PC-3 (cell line): ENCODE measurements at regions not wholly inside any gene's neighbourhood (a gene's known extent, or its start where the extent isn't known, plus 50 kb on each side); places are given as distances from the start of the nearest gene placed in this dataset.

Experiments used
- ATAC-seq: fragments of 200-7000 bp; cut with Tn5 transposase; 2 replicates; pipeline ENCODE4 v1.9.1; 2020; ENCODE audit warnings: mild to moderate bottlenecking, moderate library complexity
- BruUV-seq: library from RNA; stranded (reverse); fragments of 400-500 nt; replicated peaks from 2 replicates; lab custom pipeline; 2021; lab: Mats Ljungman, UMichigan
- CTCF ChIA-PET: fragments of 300-600 bp; sonication (Branson Sonifier 250); formaldehyde crosslinking; loops from one replicate; lab custom pipeline; 2022; ENCODE audit warnings: antibody characterized with exemption; lab: Charles Lee
- POLR2A ChIA-PET: fragments of 300-600 bp; sonication (Branson Sonifier 250); formaldehyde crosslinking; loops from one replicate; lab custom pipeline; 2022; ENCODE audit warnings: antibody characterized with exemption; ENCODE audit not compliant: unreplicated experiment; lab: Charles Lee
- DNase-seq: peaks from one replicate; pipeline ENCODE4 v3.0.0-alpha.2; 2015
- H2AFZ ChIP-seq: fragments of 300-600 bp; sonication (generic); 2 replicates; pipeline ENCODE4 v1.6.0; 2016; ENCODE audit warnings: antibody characterized with exemption, low read length
- H3F3A ChIP-seq: fragments of 300-600 bp; sonication (generic); one replicate; pipeline ENCODE4 v1.6.0; 2017; ENCODE audit warnings: antibody characterized with exemption, low read length, control low read depth, mild to moderate bottlenecking; ENCODE audit not compliant: unreplicated experiment
- H3K27ac ChIP-seq: fragments of 300-600 bp; sonication (generic); 2 replicates; pipeline ENCODE4 v1.5.1; 2016; ENCODE audit warnings: mild to moderate bottlenecking, low read length
- H3K27me3 ChIP-seq: fragments of 300-600 bp; sonication (generic); 2 replicates; pipeline ENCODE4 v1.6.1; 2016; ENCODE audit warnings: low read length, mixed read lengths
- H3K36me3 ChIP-seq: fragments of 300-600 bp; sonication (generic); 2 replicates; pipeline ENCODE4 v1.6.1; 2016; ENCODE audit warnings: low read depth, mixed run types, low read length, mixed read lengths
- H3K4me1 ChIP-seq: fragments of 300-600 bp; sonication (generic); 2 replicates; pipeline ENCODE4 v1.5.1; 2016; ENCODE audit warnings: low read length; ENCODE audit not compliant: insufficient read depth
- H3K4me2 ChIP-seq: fragments of 300-600 bp; sonication (generic); 2 replicates; pipeline ENCODE4 v1.6.0; 2016; ENCODE audit warnings: low read length
- H3K4me3 ChIP-seq: fragments of 300-600 bp; sonication (generic); 2 replicates; pipeline ENCODE4 v1.5.1; 2016; ENCODE audit warnings: mild to moderate bottlenecking, low read length, mixed read lengths
- H3K79me2 ChIP-seq: fragments of 300-600 bp; sonication (generic); 2 replicates; pipeline ENCODE4 v1.6.1; 2017; ENCODE audit warnings: low read length, mixed read lengths
- H3K9ac ChIP-seq: fragments of 300-600 bp; sonication (generic); 2 replicates; pipeline ENCODE4 v1.6.0; 2016; ENCODE audit warnings: mild to moderate bottlenecking, low read length
- H3K9me2 ChIP-seq: fragments of 300-600 bp; sonication (generic); replicated peaks from 2 replicates; pipeline ENCODE4 v1.6.1; 2016; ENCODE audit warnings: mixed run types, low read length, mixed read lengths
- H3K9me3 ChIP-seq: fragments of 300-600 bp; sonication (generic); 2 replicates; pipeline ENCODE4 v1.6.1; 2016; ENCODE audit warnings: low read length, mixed read lengths
- H4K20me1 ChIP-seq: fragments of 300-600 bp; sonication (generic); 2 replicates; pipeline ENCODE4 v1.6.1; 2016; ENCODE audit warnings: low read length, mixed read lengths
- EZH2 ChIP-seq: fragments of 300-600 bp; sonication (generic); IDR thresholded peaks from one replicate; pipeline ENCODE4 v1.6.1; 2017; ENCODE audit warnings: antibody characterized with exemption, mild to moderate bottlenecking, low read length; ENCODE audit not compliant: unreplicated experiment
- EZH2phosphoT487 ChIP-seq: fragments of 300-600 bp; sonication (generic); IDR thresholded peaks from 2 replicates; pipeline ENCODE4 v1.6.1; 2018; ENCODE audit warnings: mild to moderate bottlenecking, antibody characterized with exemption, low read length, borderline replicate concordance
- intact Hi-C: fragments of 100-400 bp; cut with micrococcal nuclease; formaldehyde crosslinking; loops from 2 replicates; pipeline ENCODE4 v1.9.0; 2023
- TF ChIP-seq, protein P1 (sequence below): fragments of 300-600 bp; sonication (generic); conservative IDR thresholded peaks from 2 replicates; pipeline ENCODE4 v1.5.1; 2017; ENCODE audit warnings: antibody characterized with exemption, low read depth, mild to moderate bottlenecking, low read length

GRCh38 chr6:166742981-166743380 is 115.9 kb upstream of the RPS6KA2 start:
- no peaks in the 10 kb centered on the region for H3K79me2 ChIP-seq
- H3K27ac ChIP-seq: no peak overlapping the region
- TF ChIP-seq EZH2phosphoT487 (no peak), EZH2 (no peak)
- TF ChIP-seq, protein P1, sequence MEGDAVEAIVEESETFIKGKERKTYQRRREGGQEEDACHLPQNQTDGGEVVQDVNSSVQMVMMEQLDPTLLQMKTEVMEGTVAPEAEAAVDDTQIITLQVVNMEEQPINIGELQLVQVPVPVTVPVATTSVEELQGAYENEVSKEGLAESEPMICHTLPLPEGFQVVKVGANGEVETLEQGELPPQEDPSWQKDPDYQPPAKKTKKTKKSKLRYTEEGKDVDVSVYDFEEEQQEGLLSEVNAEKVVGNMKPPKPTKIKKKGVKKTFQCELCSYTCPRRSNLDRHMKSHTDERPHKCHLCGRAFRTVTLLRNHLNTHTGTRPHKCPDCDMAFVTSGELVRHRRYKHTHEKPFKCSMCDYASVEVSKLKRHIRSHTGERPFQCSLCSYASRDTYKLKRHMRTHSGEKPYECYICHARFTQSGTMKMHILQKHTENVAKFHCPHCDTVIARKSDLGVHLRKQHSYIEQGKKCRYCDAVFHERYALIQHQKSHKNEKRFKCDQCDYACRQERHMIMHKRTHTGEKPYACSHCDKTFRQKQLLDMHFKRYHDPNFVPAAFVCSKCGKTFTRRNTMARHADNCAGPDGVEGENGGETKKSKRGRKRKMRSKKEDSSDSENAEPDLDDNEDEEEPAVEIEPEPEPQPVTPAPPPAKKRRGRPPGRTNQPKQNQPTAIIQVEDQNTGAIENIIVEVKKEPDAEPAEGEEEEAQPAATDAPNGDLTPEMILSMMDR: no peak
- ChIA-PET POLR2A (no interaction called here), CTCF (no interaction called here)
- H3K27me3 ChIP-seq: no peaks in the 10 kb centered on the region
- no peak overlapping the region for H3K4me3 ChIP-seq
- H3K9me3 ChIP-seq: no peaks in the 10 kb centered on the region
- BruUV-seq: no TSS peak
- H3K4me2 ChIP-seq: no peak overlapping the region
- no peak overlapping the region for H3K9ac ChIP-seq
- H3K4me1 ChIP-seq: peaks cover 13% of the 10 kb centered on the region
- H3F3A ChIP-seq: no peaks in the 10 kb centered on the region
- no peak overlapping the region for H2AFZ ChIP-seq
- DNase-seq: no peak
- no peaks in the 10 kb centered on the region for H4K20me1 ChIP-seq
- H3K9me2 ChIP-seq: no peaks in the 10 kb centered on the region
- no peak for ATAC-seq
- no peaks in the 10 kb centered on the region for H3K36me3 ChIP-seq
- intact Hi-C loops: no loop called here

GRCh38 chr6:166739976-166740318 is 112.9 kb upstream of the RPS6KA2 start:
- no TSS peak for BruUV-seq
- Histone ChIP-seq H3K4me3 (no peak overlapping the region), H3K4me2 (no peak overlapping the region), H3K9ac (no peak overlapping the region), H4K20me1 (no peaks in the 10 kb centered on the region), H3K9me3 (no peaks in the 10 kb centered on the region), H3K4me1 (peaks cover 27% of the 10 kb centered on the region), H3K79me2 (no peaks in the 10 kb centered on the region), H3K27ac (peak overlapping the region; percentile 44), H3K9me2 (no peaks in the 10 kb centered on the region), H3K36me3 (no peaks in the 10 kb centered on the region), H2AFZ (no peak overlapping the region), H3K27me3 (no peaks in the 10 kb centered on the region), H3F3A (no peaks in the 10 kb centered on the region)
- POLR2A ChIA-PET: no interaction called here
- CTCF ChIA-PET: interaction anchor here (1.4 kb wide), 1 partner anchor 33 kb away, joined by 3 read pairs; no protein-coding TSS in a partner anchor
- ATAC-seq: peak; percentile 19; the same call in 1 of the 2 replicates
- TF ChIP-seq EZH2phosphoT487 (no peak), EZH2 (no peak)
- TF ChIP-seq, protein P1: no peak
- DNase-seq: peak; percentile 33
- intact Hi-C loops: no loop called here

DNA sequence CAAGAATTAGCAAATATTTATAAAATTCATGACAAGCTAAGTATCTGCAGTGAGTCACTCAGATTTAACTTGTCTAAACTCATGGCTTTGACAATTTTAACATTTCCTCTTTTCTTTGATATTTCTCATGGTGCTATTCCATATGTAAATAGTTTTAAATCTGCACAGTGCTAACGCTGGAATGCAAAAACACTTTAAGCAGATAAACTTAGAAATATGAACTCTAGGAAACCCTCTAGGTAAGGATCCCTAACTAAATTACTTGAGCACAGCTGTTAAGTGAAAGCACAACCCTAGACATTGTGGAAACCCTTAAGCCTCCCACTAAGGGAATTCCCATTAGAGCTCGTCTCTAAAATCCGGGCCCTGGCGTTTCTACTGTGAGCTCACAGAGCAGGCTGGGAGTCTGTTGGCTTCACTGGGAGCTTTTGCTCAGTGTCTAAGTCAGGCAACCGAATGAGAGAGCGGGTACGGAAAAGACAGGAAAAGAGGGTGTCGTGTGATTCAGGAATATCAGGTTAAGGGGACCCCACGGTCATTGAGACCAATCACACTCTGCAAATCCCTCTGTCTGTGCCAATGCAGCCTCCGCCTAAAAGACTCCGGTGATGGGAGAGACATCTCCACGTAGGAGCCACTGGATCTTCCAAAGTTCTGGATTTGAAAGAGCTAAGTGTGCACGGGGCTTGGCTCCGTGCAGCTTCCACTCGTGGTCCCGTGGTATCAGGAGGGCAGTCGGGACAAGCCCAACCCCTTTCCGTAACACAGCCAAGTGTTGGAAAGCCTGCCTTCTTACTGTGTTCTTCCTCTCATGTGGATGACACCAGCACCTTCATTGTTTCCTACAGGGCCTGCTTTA is 112.3 kb upstream of the RPS6KA2 start:
- intact Hi-C loops: no loop called here
- Histone ChIP-seq H4K20me1 (no peaks in the 10 kb centered on the region), H3K4me1 (peaks cover 27% of the 10 kb centered on the region), H3F3A (no peaks in the 10 kb centered on the region), H3K9ac (no peak overlapping the region), H3K36me3 (no peaks in the 10 kb centered on the region), H3K27me3 (no peaks in the 10 kb centered on the region), H3K27ac (peak overlapping the region; percentile 44), H3K4me2 (no peak overlapping the region), H3K4me3 (no peak overlapping the region), H3K9me3 (no peaks in the 10 kb centered on the region), H3K79me2 (no peaks in the 10 kb centered on the region), H3K9me2 (no peaks in the 10 kb centered on the region), H2AFZ (no peak overlapping the region)
- ChIA-PET POLR2A (no interaction called here), CTCF (interaction anchor here (0.7 to 1.4 kb wide), 2 partner anchors 32 to 198 kb away, joined by 3 to 4 read pairs; no protein-coding TSS in a partner anchor)
- DNase-seq: no peak
- BruUV-seq: no TSS peak
- TF ChIP-seq EZH2phosphoT487 (no peak), EZH2 (no peak)
- TF ChIP-seq, protein P1: no peak
- ATAC-seq: peak; percentile 36
